ENCODE measurements at regions not wholly inside any gene's neighbourhood (a gene's known extent, or its start where the extent isn't known, plus 50 kb on each side); places are given as distances from the start of the nearest gene placed in this dataset.

- peak; percentile 69 for FAIRE-seq
These were observed 461.8 kb downstream of the SHQ1 start for GRCh38 chr3:72386327-72387000.

- no peak for FAIRE-seq
These were observed 463.1 kb downstream of the SHQ1 start for GRCh38 chr3:72385167-72385566.

GRCh38 chr3:72384602-72385001 lies 463.6 kb downstream of the SHQ1 start:
- FAIRE-seq, result no peak

GRCh38 chr3:72383883-72384282 lies 464.4 kb downstream of the SHQ1 start:
- no peak for FAIRE-seq

GRCh38 chr3:72383230-72383629 lies 465.0 kb downstream of the SHQ1 start:
- no peak for FAIRE-seq

- FAIRE-seq, result no peak
These were observed 465.8 kb downstream of the SHQ1 start for GRCh38 chr3:72382460-72382859.

GRCh38 chr3:72381584-72381983 lies 466.7 kb downstream of the SHQ1 start:
- no peak for FAIRE-seq

- no peak for FAIRE-seq
These were observed 467.3 kb downstream of the SHQ1 start for GRCh38 chr3:72380711-72381493.

- FAIRE-seq, result no peak
These were observed 468.1 kb downstream of the SHQ1 start for GRCh38 chr3:72380193-72380592.

GRCh38 chr3:72379500-72380187 lies 468.6 kb downstream of the SHQ1 start:
- no peak for FAIRE-seq

- FAIRE-seq, result no peak
These were observed 470.0 kb downstream of the SHQ1 start for GRCh38 chr3:72378287-72378686.

GRCh38 chr3:72376956-72377710 lies 471.1 kb downstream of the SHQ1 start:
- FAIRE-seq, result no peak

- no peak for FAIRE-seq
These were observed 472.8 kb downstream of the SHQ1 start for GRCh38 chr3:72375237-72376076.

- no peak for FAIRE-seq
These were observed 475.1 kb downstream of the SHQ1 start for GRCh38 chr3:72373139-72373538.

GRCh38 chr3:72372161-72372560 lies 476.1 kb downstream of the SHQ1 start:
- no peak for FAIRE-seq

GRCh38 chr3:72371431-72371830 lies 476.8 kb downstream of the SHQ1 start:
- no peak for FAIRE-seq

GRCh38 chr3:72370947-72371346 lies 477.3 kb downstream of the SHQ1 start:
- FAIRE-seq, result no peak

GRCh38 chr3:72369681-72370080 lies 478.6 kb downstream of the SHQ1 start:
- no peak for FAIRE-seq

- no peak for FAIRE-seq
These were observed 479.8 kb downstream of the SHQ1 start for GRCh38 chr3:72368331-72368975.

GRCh38 chr3:72361990-72362389 lies 486.3 kb downstream of the SHQ1 start:
- FAIRE-seq, result no peak

GRCh38 chr3:72359743-72360142 lies 488.5 kb downstream of the SHQ1 start:
- FAIRE-seq, result no peak

GRCh38 chr3:72355168-72355567 lies 493.1 kb downstream of the SHQ1 start:
- FAIRE-seq, result no peak
